SJSA1 (cell line): ENCODE measurements at regions not wholly inside any gene's neighbourhood (a gene's known extent, or its start where the extent isn't known, plus 50 kb on each side); places are given as distances from the start of the nearest gene placed in this dataset.
"Not testable (repeated sequence)": the region's sequence is repeated elsewhere in the genome, so short reads cannot be mapped to it uniquely, and the experiment has no call there.

ENCODE experiments used
- DNase-seq, 2 experiments: peaks; one replicate each; pipeline ENCODE4 v3.0.0-alpha.2; 2015 to 2020; ENCODE audit warnings: low spot score in 2 of 2, low read depth in 1 of 2
- H3K27ac ChIP-seq: fragments of 250-450 bp; sonication (Bioruptor Pico); 2 replicates; pipeline ENCODE4 v1.5.1; 2020; ENCODE audit warnings: mild to moderate bottlenecking, moderate library complexity
- H3K27me3 ChIP-seq: fragments of 250-450 bp; sonication (Bioruptor Pico); replicated peaks from 2 replicates; pipeline ENCODE4 v1.5.1; 2020; ENCODE audit warnings: mild to moderate bottlenecking, moderate library complexity
- H3K36me3 ChIP-seq: fragments of 250-450 bp; sonication (Bioruptor Pico); 2 replicates; pipeline ENCODE4 v1.5.1; 2020; ENCODE audit warnings: mild to moderate bottlenecking
- H3K4me1 ChIP-seq: fragments of 250-450 bp; sonication (Bioruptor Pico); replicated peaks from 2 replicates; pipeline ENCODE4 v1.6.1; 2021; ENCODE audit warnings: mild to moderate bottlenecking
- H3K4me3 ChIP-seq: fragments of 250-450 bp; sonication (Bioruptor Pico); 2 replicates; pipeline ENCODE4 v1.5.1; 2020; ENCODE audit warnings: mild to moderate bottlenecking
- H3K9me3 ChIP-seq: fragments of 250-450 bp; sonication (Bioruptor Pico); replicated peaks from 2 replicates; pipeline ENCODE4 v1.5.1; 2020; ENCODE audit warnings: mild to moderate bottlenecking

GRCh38 chr3:5994651-5995050 is 807.1 kb downstream of the EDEM1 start:
- no peaks in the 10 kb centered on the region for H3K36me3 ChIP-seq
- H3K4me1 ChIP-seq: no peaks in the 10 kb centered on the region
- H3K9me3 ChIP-seq: no peaks in the 10 kb centered on the region
- no peak overlapping the region for H3K4me3 ChIP-seq
- H3K27me3 ChIP-seq: no peaks in the 10 kb centered on the region
- no peak overlapping the region for H3K27ac ChIP-seq
- DNase-seq: no peak

- Histone ChIP-seq H3K4me3 (no peak overlapping the region), H3K36me3 (no peaks in the 10 kb centered on the region), H3K27me3 (no peaks in the 10 kb centered on the region), H3K4me1 (no peaks in the 10 kb centered on the region), H3K9me3 (no peaks in the 10 kb centered on the region), H3K27ac (no peak overlapping the region)
- no peak for DNase-seq
Measured at GRCh38 chr3:6018456-6018855, 830.9 kb downstream of the EDEM1 start.

DNA sequence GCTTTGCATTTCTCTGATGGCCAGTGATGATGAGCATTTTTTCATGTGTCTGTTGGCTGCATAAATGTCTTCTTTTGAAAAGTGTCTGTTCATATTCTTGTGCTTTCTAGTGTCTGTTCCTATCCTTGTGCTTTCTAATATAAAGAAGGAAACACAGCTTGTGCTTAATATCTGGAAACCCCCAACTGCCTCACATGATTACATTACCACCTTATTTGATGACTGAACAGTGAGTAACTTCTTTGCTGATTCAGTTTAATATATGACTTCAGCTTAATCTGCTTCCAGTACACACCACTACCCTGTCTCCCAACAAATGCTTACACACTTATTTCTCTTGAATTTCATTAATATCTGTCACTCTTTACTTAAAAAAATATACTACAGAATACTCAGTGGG is 835.1 kb downstream of the EDEM1 start:
- Histone ChIP-seq H3K27me3 (no peaks in the 10 kb centered on the region), H3K27ac (no peak overlapping the region), H3K4me3 (no peak overlapping the region), H3K9me3 (no peaks in the 10 kb centered on the region), H3K4me1 (no peaks in the 10 kb centered on the region), H3K36me3 (no peaks in the 10 kb centered on the region)
- no peak for DNase-seq

DNA sequence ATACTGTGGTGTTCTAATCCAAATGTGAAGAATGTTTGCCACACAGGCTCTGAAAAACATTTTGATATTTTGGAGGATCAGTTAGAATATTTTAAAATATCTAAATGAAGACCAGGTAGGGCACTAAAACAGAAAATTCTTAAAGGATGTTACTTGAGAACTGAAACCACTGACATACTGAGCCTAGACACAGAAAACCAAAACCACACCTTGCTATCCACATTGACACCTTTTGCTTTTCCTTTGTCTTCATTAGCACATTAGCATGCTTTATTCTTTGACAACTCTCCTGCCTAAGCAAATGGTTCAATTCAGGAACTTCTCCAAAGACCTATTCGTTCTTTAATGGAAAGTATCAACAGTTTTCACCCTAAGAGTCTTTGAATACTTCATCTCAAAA is 835.9 kb upstream of the GRM7 start:
- no peak for DNase-seq
- no peaks in the 10 kb centered on the region; the same call in 1 of the 2 replicates for H3K9me3 ChIP-seq
- no peaks in the 10 kb centered on the region for H3K4me1 ChIP-seq
- no peak overlapping the region for H3K4me3 ChIP-seq
- H3K36me3 ChIP-seq: no peaks in the 10 kb centered on the region
- H3K27me3 ChIP-seq: no peaks in the 10 kb centered on the region
- no peak overlapping the region for H3K27ac ChIP-seq

DNA sequence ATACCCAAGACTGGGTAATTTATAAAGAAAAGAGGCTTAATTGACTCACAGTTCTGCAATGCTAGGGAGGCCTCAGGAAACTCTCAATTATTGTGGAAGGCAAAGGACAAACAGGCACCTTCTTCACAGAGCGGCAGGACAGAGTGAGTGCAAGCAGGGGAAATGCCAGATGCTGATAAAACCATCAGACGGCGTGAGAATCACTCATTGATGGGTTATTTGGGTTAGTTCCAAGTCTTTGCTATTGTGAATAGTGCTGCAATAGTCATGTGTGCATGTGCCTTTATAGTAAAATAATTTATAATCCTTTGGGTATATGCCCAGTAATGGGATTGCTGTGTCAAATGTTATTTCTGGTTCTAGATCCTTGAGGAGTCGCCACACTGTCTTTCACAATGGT is 830.3 kb upstream of the GRM7 start:
- not testable (repeated sequence) for H3K4me3 ChIP-seq, H3K36me3 ChIP-seq, H3K27ac ChIP-seq, H3K9me3 ChIP-seq, H3K27me3 ChIP-seq, DNase-seq, H3K4me1 ChIP-seq

DNA sequence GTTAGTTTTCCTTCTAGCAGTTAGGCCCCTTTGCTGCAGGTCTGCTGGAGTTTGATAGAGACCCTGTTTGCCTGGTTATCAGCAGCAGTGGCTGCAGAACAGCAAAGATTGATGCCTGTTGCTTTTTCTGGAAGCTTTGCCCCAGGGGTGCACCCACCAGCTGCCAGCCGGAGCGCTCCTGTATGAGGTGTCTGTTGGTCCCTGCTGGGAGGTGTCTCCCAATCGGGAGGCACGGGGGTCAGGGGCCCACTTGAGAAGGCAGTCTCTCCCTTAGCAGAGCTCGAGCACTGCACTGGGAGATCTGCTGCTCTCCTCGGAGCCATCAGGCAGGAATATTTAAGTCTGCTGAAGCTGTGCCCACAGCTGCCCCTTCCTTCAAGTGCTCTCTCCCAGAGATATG is 825.3 kb upstream of the GRM7 start:
- Histone ChIP-seq H3K4me3 (no peak overlapping the region), H3K27me3 (no peaks in the 10 kb centered on the region), H3K27ac (no peak overlapping the region), H3K36me3 (no peaks in the 10 kb centered on the region), H3K9me3 (no peaks in the 10 kb centered on the region), H3K4me1 (no peaks in the 10 kb centered on the region)
- no peak for DNase-seq

DNA sequence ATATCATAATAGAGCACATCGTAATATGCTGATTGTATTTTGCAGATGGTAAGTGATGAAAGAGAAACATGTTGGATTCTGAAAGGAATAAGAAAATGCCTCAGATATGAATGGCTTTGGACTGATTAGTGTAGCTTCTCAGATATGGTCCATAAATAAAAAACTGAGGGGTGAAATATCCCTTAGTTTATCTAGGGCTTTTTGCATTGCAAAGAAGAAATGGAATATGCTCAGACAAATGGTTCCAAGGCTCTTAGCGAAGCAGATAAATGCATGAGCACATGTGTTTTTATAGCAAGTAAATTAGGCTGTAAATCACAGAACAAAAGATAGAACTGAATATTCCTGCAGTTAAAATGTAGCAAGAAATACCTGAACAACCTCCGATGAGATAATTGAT is 820.9 kb upstream of the GRM7 start:
- Histone ChIP-seq H3K27me3 (no peaks in the 10 kb centered on the region), H3K4me1 (no peaks in the 10 kb centered on the region)

GRCh38 chr3:6041894-6042293 is 819.0 kb upstream of the GRM7 start:
- no peak for DNase-seq
- Histone ChIP-seq H3K27ac (no peak overlapping the region), H3K4me3 (no peak overlapping the region), H3K4me1 (no peaks in the 10 kb centered on the region), H3K27me3 (no peaks in the 10 kb centered on the region), H3K9me3 (no peaks in the 10 kb centered on the region), H3K36me3 (no peaks in the 10 kb centered on the region)

More for the DNA sequence above, 820.9 kb upstream of the GRM7 start:
- Histone ChIP-seq H3K9me3 (no peaks in the 10 kb centered on the region), H3K4me3 (no peak overlapping the region), H3K36me3 (no peaks in the 10 kb centered on the region), H3K27ac (no peak overlapping the region)
- DNase-seq: no peak

GRCh38 chr3:6047016-6047415 is 813.9 kb upstream of the GRM7 start:
- Histone ChIP-seq H3K4me1 (no peaks in the 10 kb centered on the region), H3K4me3 (no peak overlapping the region), H3K9me3 (no peaks in the 10 kb centered on the region), H3K27ac (no peak overlapping the region), H3K27me3 (no peaks in the 10 kb centered on the region), H3K36me3 (no peaks in the 10 kb centered on the region)
- no peak for DNase-seq

DNA sequence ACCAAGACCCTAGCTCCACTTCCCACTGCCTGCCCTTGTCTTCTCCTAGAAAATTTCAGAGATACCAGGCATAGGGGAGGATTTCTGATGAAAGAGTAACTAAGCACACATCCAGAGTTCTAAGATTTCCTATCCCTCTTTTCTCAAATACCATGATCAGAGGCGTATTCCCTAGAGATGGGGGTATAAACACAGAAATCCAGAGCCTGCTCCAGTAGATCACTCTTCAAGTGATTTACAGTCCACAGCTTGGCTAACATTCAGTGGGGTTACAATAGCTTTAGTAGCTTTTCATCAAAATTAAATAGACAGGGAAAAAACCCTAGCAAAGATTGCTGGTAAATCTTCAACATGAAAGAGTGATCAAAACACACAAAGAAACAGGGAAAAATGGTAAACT is 800.7 kb upstream of the GRM7 start:
- no peaks in the 10 kb centered on the region for H3K27me3 ChIP-seq
- no peaks in the 10 kb centered on the region for H3K36me3 ChIP-seq
- no peak for DNase-seq
- H3K27ac ChIP-seq: no peak overlapping the region
- H3K4me3 ChIP-seq: no peak overlapping the region
- H3K4me1 ChIP-seq: no peaks in the 10 kb centered on the region
- no peaks in the 10 kb centered on the region for H3K9me3 ChIP-seq

GRCh38 chr3:6062261-6063187 is 798.4 kb upstream of the GRM7 start:
- no peak for DNase-seq
- Histone ChIP-seq H3K4me1 (no peaks in the 10 kb centered on the region), H3K27ac (no peak overlapping the region), H3K4me3 (no peak overlapping the region), H3K27me3 (no peaks in the 10 kb centered on the region), H3K9me3 (no peaks in the 10 kb centered on the region), H3K36me3 (no peaks in the 10 kb centered on the region)

DNA sequence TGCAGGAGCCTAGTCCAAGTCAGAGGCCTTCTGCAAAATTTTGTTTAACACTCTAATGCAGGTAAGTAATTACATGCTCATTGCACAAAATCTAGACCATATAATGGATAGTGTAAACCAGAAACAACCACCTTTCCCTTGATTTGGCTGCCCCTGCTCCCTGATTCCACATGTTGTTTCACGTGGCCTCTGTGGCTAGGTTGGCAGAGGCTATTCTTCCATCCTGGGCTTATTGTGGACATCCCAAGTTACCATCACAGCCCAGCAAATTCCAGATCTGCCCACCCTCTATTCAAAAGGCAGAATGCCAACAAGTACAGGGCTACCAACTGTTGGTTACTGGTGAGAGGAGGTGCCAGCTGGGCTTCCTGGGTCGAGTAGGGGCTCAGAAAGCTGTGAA is 794.5 kb upstream of the GRM7 start:
- DNase-seq: no peak
- no peaks in the 10 kb centered on the region for H3K27me3 ChIP-seq
- H3K4me3 ChIP-seq: no peak overlapping the region
- no peaks in the 10 kb centered on the region for H3K36me3 ChIP-seq
- H3K27ac ChIP-seq: no peak overlapping the region
- no peaks in the 10 kb centered on the region for H3K4me1 ChIP-seq
- H3K9me3 ChIP-seq: no peaks in the 10 kb centered on the region

DNA sequence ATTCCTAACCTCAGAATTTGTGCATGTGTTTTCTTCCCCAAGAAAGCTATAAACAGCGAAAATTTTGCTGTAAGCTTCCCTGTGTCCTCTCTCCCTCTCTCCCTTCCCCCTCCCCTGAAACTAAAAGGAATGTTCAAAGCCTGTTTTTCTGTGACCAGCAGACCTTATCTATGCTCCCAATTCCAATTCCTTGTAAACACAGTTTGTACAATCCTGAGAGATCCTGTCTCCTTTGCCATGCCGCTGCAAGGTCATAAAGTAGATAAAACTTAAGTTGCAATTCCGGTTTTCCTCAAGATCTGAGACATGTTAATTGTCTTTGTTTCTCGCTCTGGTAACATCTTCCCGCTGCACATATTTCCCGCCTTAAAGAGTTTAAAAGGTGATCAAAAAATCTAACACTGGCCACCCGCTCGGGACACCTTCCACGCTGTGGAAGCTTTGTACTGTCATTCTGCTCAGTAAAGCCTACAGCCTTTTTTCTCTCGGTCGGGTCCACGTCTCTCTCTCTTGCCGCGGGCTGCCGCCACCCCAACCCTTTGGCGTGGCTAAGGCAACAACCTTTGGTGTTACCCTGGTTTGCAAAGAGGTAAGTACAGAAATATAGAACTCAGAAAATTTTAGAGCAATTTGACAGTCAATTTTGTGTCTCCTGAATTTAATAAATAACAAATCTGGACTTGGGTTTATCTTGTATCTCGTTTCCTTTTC is 793.9 kb upstream of the GRM7 start:
- H3K27me3 ChIP-seq, DNase-seq, H3K9me3 ChIP-seq, H3K4me1 ChIP-seq, H3K36me3 ChIP-seq, H3K27ac ChIP-seq, H3K4me3 ChIP-seq: not testable (repeated sequence)

GRCh38 chr3:6074952-6075351 is 786.0 kb upstream of the GRM7 start:
- no peak for DNase-seq
- no peaks in the 10 kb centered on the region for H3K4me1 ChIP-seq
- H3K4me3 ChIP-seq: no peak overlapping the region
- no peak overlapping the region for H3K27ac ChIP-seq
- no peaks in the 10 kb centered on the region for H3K27me3 ChIP-seq
- H3K9me3 ChIP-seq: no peaks in the 10 kb centered on the region
- no peaks in the 10 kb centered on the region for H3K36me3 ChIP-seq
